ENCODE measurements at regions not wholly inside any gene's neighbourhood (a gene's known extent, or its start where the extent isn't known, plus 50 kb on each side); places are given as distances from the start of the nearest gene placed in this dataset.
"Not testable (repeated sequence)": the region's sequence is repeated elsewhere in the genome, so short reads cannot be mapped to it uniquely, and the experiment has no call there.

GRCh38 chrX:55142206-55142918 is 53.5 kb downstream of the PAGE2 start:
- no peak for DNase-seq (ENCODE audit: low spot score)

GRCh38 chrX:55142919-55143310 is 54.1 kb downstream of the PAGE2 start:
- DNase-seq (ENCODE audit: low spot score), result no peak

- no peak for DNase-seq (ENCODE audit: low spot score)
These were observed 54.8 kb downstream of the PAGE2 start for GRCh38 chrX:55143621-55144020.

GRCh38 chrX:55144697-55145096 is 55.9 kb downstream of the PAGE2 start:
- no peak for DNase-seq (ENCODE audit: low spot score)

DNA sequence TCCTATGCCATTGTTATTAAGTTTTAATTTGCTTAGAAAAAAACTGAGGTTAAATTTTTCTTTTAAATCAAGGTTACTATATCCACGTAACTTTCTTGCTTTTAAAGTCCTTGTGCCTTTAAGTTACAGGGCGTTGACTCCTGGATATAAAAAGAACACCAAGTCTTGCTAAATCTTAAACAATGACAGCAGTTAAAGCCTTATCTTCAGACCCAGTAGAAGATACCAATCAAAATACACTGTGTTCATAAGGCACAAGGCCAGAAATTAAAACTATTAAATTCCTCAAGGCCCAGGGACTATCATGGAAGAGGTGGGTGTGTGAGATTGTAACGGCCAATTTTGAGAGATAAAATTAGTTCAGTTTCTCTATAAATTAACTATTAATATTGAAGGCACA is 60.4 kb downstream of the PAGE2 start:
- no peak for DNase-seq (ENCODE audit: low spot score)

DNA sequence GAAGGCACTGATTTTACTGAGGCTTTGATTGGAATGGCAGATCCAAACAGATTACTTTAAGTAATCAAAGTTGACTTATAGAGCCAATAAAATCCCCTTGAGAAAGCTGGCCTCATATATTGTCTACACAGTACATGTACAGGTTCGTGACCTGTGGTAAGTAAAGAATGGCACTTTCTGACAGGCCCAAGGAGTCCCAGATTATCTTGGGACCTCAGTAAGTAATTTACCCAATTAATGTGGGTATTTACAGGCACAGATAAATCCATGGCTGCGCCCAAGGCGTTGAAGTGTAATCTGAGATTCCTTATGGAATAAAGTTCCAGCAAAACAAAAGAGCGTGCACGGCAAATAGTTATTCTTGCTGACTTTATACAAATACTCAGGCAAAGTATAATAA is 62.4 kb downstream of the PAGE2 start:
- DNase-seq (ENCODE audit: low spot score), result no peak

DNA sequence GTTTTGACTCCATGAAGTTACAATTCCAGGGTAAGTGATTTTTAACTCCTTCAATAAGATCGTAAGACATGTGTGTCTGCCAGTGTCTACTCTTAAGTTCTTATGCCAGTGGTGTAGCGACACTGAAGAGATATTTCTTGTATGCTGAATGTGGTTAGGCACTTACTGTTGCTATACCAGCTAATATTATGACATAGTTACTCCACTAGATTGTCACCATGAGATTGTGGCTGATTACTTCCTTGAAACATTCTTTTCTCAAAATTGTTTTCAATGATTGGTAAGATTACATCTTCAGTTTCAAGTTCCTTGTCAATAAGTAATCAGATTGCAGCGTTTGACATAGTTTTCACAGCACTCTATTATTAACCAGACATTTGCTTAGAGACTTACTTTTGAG is 60.6 kb upstream of the PAGE5 start:
- DNase-seq (ENCODE audit: low spot score), result no peak

DNA sequence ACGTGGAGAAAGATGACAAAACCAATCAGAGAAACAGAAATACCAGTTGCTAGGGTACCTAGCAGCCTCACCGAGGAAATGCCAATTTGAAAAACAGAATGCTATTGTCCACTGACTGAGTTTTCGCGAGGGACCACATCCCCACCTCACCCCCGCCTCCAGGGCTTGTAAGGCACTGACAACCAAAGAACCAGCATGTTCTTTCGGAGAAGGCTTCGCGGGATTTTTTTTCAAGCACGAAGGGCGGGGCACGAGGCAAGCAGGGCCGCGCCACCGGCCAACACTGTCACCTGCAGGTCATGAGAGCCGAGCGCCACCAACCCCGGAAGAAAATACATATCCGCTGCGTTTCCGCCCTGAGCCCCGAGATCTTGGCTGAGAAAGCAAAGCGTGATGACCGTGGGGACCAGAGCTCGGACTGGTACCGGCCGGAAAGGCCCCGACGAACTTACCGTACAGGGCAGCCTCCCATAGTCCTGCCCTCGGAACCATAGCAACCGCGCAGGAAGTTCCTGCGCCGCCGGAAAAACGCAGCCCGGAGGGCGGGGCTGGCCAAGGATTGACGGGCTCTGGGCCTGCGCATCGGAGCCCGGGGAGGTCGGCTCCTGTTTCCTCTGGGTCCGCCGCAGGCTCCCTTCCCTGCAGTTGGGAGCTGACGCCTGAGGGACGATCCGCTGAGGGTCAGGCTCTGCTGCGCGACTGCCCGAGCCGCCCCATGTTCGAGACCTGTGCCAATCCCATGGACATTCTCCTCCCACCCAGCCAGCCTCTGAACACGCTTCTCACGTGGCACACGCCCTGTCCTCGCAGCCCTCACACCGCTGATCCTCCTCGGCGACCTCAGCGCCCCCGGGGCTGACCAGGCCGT is 59.2 kb upstream of the PAGE5 start:
- peak; percentile 89 for DNase-seq (ENCODE audit: low spot score)

- DNase-seq (ENCODE audit: low spot score), result no peak
These were observed 58.6 kb upstream of the PAGE5 start for GRCh38 chrX:55161581-55161980.

DNA sequence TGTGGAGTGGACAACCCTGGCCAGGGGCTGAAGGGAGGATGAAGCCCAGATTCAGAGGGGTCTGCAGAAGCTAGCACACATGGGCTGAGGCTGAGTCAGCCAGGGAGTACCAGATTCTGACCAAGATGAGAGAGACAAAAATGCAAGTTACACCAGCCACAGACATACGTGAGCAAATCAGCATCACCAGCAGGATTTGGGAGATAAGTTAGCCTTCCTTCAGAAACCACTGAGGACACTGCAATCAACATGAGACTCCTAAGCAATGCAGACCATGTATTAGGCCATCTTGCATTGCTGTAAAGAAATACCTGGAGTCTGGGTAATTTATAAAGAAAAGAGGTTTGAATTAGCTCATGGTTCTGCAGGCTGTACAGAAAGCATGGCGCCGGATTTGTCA is 57.0 kb upstream of the PAGE5 start:
- no peak for DNase-seq (ENCODE audit: low spot score)

GRCh38 chrX:55165026-55165425 is 55.1 kb upstream of the PAGE5 start:
- not testable (repeated sequence) for DNase-seq (ENCODE audit: low spot score)

- DNase-seq (ENCODE audit: low spot score), result no peak
These were observed 52.9 kb upstream of the PAGE5 start for GRCh38 chrX:55167124-55167803.

DNA sequence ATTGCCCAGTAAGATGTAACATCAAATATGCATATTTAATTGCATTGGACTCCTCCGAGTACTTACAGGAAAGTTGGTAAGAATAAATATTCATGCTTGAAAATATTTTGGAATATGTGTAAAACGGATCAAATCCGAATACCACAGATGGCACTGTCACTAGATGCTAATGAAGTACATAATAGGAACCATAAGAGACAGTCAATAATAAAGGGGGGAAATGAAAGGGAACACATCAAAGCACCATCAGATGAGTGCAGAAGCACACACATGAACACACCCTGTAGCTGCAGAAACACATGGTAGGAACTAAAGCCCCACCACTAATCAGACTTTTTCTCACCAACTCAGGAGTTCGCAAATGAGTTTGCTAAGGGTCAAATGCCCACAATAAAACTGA is 52.2 kb upstream of the PAGE5 start:
- DNase-seq (ENCODE audit: low spot score), result no peak

DNA sequence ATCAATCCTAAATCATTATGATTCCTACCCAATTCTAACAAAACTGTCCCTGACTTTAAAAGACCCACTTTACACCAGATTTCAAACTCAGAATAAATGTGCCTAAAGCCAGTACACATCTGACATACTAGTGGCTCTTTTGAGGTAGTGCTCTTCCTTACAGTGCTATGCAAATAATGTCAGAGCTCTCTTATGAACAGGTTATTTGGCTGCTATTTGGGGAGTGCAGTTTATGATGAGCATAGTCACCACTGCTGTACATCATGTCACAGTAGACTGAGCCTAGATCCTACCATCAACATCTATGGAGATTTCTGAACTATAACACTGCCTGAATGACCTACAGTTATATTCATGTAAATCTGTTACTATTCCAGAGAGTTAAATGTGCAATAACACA is 50.4 kb upstream of the PAGE5 start:
- DNase-seq (ENCODE audit: low spot score), result no peak

All from putamen (tissue), 1 donor.